Fibroblast of the aortic adventitia (primary cell): ENCODE measurements at regions not wholly inside any gene's neighbourhood (a gene's known extent, or its start where the extent isn't known, plus 50 kb on each side); places are given as distances from the start of the nearest gene placed in this dataset.

Experiments used
- DNase-seq: peaks from one replicate; pipeline ENCODE4 v3.0.0-alpha.2; 2010; ENCODE audit warnings: low read depth
- H3K4me3 ChIP-seq: 2 replicates; pipeline ENCODE4 v1.5.1; 2011; ENCODE audit warnings: low read depth, mild to moderate bottlenecking, control low read depth, low read length, moderate library complexity
- TF ChIP-seq, protein P1 (sequence below): IDR thresholded peaks from 2 replicates; pipeline ENCODE4 v1.5.1; 2011; ENCODE audit warnings: mild to moderate bottlenecking, low read length, control low read depth, inconsistent platforms; ENCODE audit not compliant: insufficient read depth

DNA sequence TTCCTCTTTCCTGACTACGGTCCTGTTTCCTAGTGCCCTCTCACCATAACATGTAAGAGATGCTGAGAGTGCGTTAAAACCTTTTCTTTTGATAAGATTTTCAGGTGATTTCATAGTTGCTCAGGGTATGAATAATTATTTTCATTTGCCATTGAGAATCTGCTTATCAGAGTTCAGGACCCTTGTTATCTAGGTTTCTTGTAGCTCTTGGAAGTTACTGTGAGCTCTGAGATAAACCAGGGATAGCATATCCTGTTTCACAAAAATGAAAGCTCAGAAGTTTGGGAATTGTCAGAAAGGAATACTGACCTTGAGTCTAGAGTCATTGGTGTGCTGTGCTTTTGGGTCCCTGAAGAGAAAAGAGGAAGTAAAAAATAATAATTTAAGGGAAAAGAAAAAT, 76.8 kb upstream of the PRKG1 start:
- peak; percentile 61 for DNase-seq
- H3K4me3 ChIP-seq, result peak overlapping the region; percentile 35
- TF ChIP-seq, protein P1, sequence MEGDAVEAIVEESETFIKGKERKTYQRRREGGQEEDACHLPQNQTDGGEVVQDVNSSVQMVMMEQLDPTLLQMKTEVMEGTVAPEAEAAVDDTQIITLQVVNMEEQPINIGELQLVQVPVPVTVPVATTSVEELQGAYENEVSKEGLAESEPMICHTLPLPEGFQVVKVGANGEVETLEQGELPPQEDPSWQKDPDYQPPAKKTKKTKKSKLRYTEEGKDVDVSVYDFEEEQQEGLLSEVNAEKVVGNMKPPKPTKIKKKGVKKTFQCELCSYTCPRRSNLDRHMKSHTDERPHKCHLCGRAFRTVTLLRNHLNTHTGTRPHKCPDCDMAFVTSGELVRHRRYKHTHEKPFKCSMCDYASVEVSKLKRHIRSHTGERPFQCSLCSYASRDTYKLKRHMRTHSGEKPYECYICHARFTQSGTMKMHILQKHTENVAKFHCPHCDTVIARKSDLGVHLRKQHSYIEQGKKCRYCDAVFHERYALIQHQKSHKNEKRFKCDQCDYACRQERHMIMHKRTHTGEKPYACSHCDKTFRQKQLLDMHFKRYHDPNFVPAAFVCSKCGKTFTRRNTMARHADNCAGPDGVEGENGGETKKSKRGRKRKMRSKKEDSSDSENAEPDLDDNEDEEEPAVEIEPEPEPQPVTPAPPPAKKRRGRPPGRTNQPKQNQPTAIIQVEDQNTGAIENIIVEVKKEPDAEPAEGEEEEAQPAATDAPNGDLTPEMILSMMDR, result no peak

DNA sequence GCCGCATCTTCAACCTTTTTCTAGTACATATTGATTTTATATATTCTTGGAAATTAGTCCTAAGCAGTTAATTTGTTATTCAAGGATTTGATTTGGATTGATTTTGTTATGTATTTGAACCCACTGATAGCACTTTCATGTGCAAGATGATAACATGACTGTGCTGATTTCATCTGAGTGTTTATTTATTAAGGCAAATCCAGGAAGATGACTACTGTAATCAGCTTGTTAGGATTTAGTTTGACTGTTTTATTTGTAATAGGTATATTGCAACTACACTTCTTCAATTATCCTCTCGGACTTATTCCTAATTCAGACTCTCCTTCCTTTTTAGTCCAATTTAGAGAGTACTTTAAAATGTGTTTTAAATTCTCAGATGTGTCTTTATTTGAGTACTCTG, 75.1 kb upstream of the PRKG1 start:
- no peak overlapping the region for H3K4me3 ChIP-seq
- no peak for DNase-seq

GRCh38 chr10:51000164-51000563, 74.1 kb upstream of the PRKG1 start:
- TF ChIP-seq, protein P1, result no peak
- DNase-seq, result peak; percentile 95
- H3K4me3 ChIP-seq, result no peak overlapping the region

More for the DNA sequence above, 75.1 kb upstream of the PRKG1 start:
- TF ChIP-seq, protein P1, result no peak

GRCh38 chr10:51000976-51001375, 73.3 kb upstream of the PRKG1 start:
- H3K4me3 ChIP-seq, result no peak overlapping the region
- peak; percentile 42 for DNase-seq
- TF ChIP-seq, protein P1, result no peak

GRCh38 chr10:51001587-51001986, 72.7 kb upstream of the PRKG1 start:
- peak; percentile 64 for DNase-seq
- H3K4me3 ChIP-seq, result no peak overlapping the region
- TF ChIP-seq, protein P1, result peak; percentile 61

DNA sequence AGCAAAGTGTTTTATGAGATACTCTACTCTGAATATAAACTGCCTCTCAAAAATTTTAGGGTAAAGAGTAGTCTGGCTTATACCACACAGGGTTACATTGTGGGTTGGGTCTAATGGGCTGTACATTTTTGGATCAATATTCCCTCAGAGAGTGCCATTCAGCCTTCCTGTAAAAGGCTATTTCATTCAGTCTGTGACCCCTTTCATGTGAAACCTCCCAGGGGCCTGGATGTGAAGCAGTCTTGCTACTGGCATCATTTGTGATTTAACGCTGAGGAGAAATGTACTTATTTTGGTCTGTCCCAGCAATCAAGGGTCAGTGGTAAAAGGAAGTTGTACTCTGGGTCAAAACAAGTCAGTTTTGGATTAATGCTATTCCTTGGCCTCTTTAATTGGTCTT, 71.8 kb upstream of the PRKG1 start:
- no peak overlapping the region for H3K4me3 ChIP-seq
- DNase-seq, result no peak
- TF ChIP-seq, protein P1, result no peak

- no peak for DNase-seq
- TF ChIP-seq, protein P1, result no peak
- no peak overlapping the region for H3K4me3 ChIP-seq
Observed at GRCh38 chr10:51004776-51005175, 69.5 kb upstream of the PRKG1 start.
